Colonic mucosa (tissue), 4 donors: ENCODE measurements at regions not wholly inside any gene's neighbourhood (a gene's known extent, or its start where the extent isn't known, plus 50 kb on each side); places are given as distances from the start of the nearest gene placed in this dataset.

Source experiments
- DNase-seq: peaks from one replicate; pipeline ENCODE4 v3.0.0-alpha.2; 2020
- H3K27ac ChIP-seq: fragments of 200-600 bp; one replicate; pipeline ENCODE4 v1.8.0; 2021
- H3K27me3 ChIP-seq: fragments of 200-600 bp; one replicate; pipeline ENCODE4 v1.8.0; 2021
- H3K36me3 ChIP-seq: fragments of 200-600 bp; one replicate; pipeline ENCODE4 v1.8.0; 2021
- H3K4me1 ChIP-seq: fragments of 200-600 bp; one replicate; pipeline ENCODE4 v1.8.0; 2021; ENCODE audit warnings: mild to moderate bottlenecking
- H3K4me3 ChIP-seq: fragments of 200-600 bp; one replicate; pipeline ENCODE4 v1.8.0; 2021
- H3K9ac ChIP-seq, 2 donors: one replicate each; pipeline ENCODE4 v1.7.0; 2013; ENCODE audit warnings: control low read depth in 2 of 2, low read depth in 2 of 2, low read length in 2 of 2
- H3K9me3 ChIP-seq: fragments of 200-600 bp; one replicate; pipeline ENCODE4 v1.8.0; 2021
- intact Hi-C: fragments of 100-400 bp; cut with DNase I; formaldehyde crosslinking; loops from one replicate; pipeline ENCODE4 v1.14.1; 2022
- TF ChIP-seq, protein P1 (sequence below): fragments of 200-600 bp; IDR thresholded peaks from one replicate; pipeline ENCODE4 v1.8.0; 2022; ENCODE audit warnings: antibody characterized with exemption, mild to moderate bottlenecking
- donor health status: healthy.
- donor health status: DM: no; HTN: no; CAD: no.
- donor health status: DM: no; HTN: no; CAD: no.

GRCh38 chr1:59188413-59189213, 108.3 kb upstream of the FGGY start:
- Histone ChIP-seq H3K4me3 (no peak overlapping the region), H3K4me1 (no peaks in the 10 kb centered on the region), H3K27me3 (no peaks in the 10 kb centered on the region), H3K27ac (no peak overlapping the region), H3K36me3 (no peaks in the 10 kb centered on the region), H3K9me3 (no peaks in the 10 kb centered on the region), H3K9ac (no peak overlapping the region)
- TF ChIP-seq, protein P1, sequence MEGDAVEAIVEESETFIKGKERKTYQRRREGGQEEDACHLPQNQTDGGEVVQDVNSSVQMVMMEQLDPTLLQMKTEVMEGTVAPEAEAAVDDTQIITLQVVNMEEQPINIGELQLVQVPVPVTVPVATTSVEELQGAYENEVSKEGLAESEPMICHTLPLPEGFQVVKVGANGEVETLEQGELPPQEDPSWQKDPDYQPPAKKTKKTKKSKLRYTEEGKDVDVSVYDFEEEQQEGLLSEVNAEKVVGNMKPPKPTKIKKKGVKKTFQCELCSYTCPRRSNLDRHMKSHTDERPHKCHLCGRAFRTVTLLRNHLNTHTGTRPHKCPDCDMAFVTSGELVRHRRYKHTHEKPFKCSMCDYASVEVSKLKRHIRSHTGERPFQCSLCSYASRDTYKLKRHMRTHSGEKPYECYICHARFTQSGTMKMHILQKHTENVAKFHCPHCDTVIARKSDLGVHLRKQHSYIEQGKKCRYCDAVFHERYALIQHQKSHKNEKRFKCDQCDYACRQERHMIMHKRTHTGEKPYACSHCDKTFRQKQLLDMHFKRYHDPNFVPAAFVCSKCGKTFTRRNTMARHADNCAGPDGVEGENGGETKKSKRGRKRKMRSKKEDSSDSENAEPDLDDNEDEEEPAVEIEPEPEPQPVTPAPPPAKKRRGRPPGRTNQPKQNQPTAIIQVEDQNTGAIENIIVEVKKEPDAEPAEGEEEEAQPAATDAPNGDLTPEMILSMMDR: no peak
- no peak for DNase-seq
- intact Hi-C loops: no loop called here

DNA sequence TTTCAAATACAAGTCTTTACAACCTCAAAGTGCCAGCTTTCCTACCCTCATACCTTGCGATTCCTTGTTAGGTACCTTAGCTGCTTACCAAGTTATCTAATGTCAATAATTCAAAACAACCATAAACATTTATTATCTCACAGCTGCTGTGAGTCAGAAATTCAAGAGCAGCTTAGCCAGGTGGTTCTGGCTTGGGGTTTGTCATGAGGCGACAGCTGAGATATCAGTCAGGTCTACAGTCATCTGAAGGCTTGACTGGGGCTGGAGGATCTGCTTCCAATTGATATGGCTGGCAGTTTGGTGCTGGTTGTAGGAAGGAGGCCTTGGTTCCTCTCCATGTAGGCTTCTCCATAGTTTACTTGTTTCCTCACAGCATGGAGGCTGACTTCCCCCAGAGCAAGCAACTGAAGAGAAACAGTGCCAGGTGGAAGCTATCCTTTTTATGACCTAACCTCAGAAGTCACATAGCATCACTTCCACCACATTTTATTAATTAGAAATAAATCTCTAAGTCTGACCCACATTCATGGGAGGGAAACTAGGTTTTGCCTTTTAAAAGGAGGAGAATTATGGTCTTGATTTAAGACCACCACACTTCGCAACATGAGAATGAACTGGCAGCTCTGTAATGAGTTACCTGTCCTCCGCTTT, 103.3 kb upstream of the FGGY start:
- TF ChIP-seq, protein P1: no peak
- peak; percentile 48 for DNase-seq
- H3K27ac ChIP-seq: no peak overlapping the region

DNA sequence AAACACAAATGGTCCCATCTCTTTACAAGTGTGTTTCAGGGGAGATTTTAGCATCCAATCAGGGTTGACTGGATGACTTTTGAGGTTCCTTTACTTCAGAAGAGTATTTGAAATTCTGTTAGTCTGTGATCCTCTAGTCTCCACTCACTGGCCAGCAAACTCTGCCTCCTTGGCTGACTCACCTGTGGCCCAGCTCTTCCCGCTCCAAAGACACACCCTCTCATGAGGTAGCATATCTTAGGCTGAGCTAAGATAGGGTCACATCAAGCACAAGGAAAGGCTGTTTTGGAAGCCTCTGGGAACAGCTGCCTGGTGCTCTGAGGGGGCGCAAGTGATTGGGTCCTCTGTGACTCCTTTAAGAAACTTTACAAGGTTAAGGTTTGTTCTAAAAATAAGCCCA, 102.3 kb upstream of the FGGY start:
- DNase-seq: no peak
- no peaks in the 10 kb centered on the region for H3K9me3 ChIP-seq
- no peaks in the 10 kb centered on the region for H3K27me3 ChIP-seq
- no peaks in the 10 kb centered on the region for H3K36me3 ChIP-seq
- H3K4me3 ChIP-seq: no peak overlapping the region
- TF ChIP-seq, protein P1: no peak
- H3K9ac ChIP-seq: no peak overlapping the region
- intact Hi-C loops: no loop called here
- no peaks in the 10 kb centered on the region for H3K4me1 ChIP-seq
- H3K27ac ChIP-seq: no peak overlapping the region

More for the DNA sequence above, 103.3 kb upstream of the FGGY start:
- Histone ChIP-seq H3K9ac (no peak overlapping the region), H3K36me3 (no peaks in the 10 kb centered on the region), H3K9me3 (no peaks in the 10 kb centered on the region), H3K4me1 (no peaks in the 10 kb centered on the region), H3K4me3 (no peak overlapping the region), H3K27me3 (no peaks in the 10 kb centered on the region)
- intact Hi-C loops: no loop called here

DNA sequence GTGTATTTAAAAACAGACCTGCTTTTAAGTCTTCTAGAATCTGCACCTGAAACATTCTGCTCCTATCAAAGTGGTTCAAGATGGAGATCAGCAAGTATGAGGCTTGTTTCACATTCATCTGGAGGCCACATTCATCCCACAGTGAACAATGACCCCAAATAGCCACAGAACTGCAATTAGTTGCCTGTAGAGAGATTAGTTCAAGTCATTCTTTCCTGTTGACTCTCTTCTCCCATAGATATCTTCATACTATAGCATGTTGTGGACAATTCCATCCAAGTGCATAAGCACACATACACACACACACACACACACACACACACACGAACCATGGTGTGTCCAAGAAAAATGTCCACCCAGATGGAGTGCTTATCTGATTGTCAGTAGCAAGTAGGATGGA, 101.7 kb upstream of the FGGY start:
- H3K36me3 ChIP-seq: no peaks in the 10 kb centered on the region
- H3K4me1 ChIP-seq: no peaks in the 10 kb centered on the region
- no peak overlapping the region for H3K4me3 ChIP-seq
- intact Hi-C loops: no loop called here
- H3K9me3 ChIP-seq: no peaks in the 10 kb centered on the region
- TF ChIP-seq, protein P1: no peak
- no peaks in the 10 kb centered on the region for H3K27me3 ChIP-seq
- no peak for DNase-seq
- no peak overlapping the region for H3K27ac ChIP-seq
- no peak overlapping the region for H3K9ac ChIP-seq

DNA sequence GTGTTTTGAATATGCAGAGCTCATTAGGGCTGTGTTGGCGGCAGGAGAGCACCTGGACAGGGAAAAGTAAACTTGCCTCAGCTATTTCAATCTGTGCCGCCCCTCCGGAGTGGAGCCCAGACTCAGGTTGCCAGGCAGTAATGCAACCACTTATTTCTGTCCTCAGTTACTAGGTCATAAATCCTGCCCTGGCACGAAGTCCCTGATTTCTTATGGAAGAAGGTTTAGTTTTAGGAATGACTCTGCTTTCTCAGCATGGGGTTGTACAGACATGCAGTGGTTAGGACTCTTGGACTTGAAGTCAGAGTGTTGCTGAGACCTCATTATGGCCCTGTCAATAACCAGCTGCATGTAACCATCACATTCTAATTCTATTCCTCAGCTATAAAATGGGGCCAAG, 98.3 kb upstream of the FGGY start:
- intact Hi-C loops: no loop called here
- H3K27me3 ChIP-seq: no peaks in the 10 kb centered on the region
- H3K4me3 ChIP-seq: no peak overlapping the region
- DNase-seq: no peak
- H3K9me3 ChIP-seq: no peaks in the 10 kb centered on the region
- TF ChIP-seq, protein P1: no peak
- no peaks in the 10 kb centered on the region for H3K36me3 ChIP-seq
- H3K9ac ChIP-seq: no peak overlapping the region
- H3K4me1 ChIP-seq: no peaks in the 10 kb centered on the region
- no peak overlapping the region for H3K27ac ChIP-seq
